ENCODE measurements at regions not wholly inside any gene's neighbourhood (a gene's known extent, or its start where the extent isn't known, plus 50 kb on each side); places are given as distances from the start of the nearest gene placed in this dataset.
A peak's percentile ranks its signal among the peaks of the same experiment; 100 is the strongest.

DNA sequence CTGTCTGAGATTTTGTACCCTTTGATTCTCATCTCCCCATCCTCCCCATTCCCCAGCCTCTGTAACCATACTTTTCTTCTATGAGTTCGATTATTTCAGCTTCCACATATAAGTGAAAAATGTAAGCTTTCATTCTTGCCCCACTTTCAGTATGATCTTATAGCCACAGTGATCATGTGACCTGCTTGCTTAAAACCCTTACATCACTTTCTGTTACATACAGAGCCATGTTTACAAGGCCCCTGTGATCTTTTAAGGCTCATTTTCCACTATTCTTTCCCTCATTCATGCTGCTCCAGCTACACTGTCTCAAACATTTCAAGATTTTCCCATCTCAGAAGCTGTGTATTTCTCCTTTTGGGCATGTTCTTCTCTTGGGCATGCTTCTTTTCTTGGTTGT is 147.7 kb downstream of the DCK start:
- Histone ChIP-seq H3K4me2 (ENCODE audit: insufficient read depth in 1 of 2, low read depth in 2 of 2, low read length in 2 of 2) (no peak overlapping the region), H2BK20ac (ENCODE audit: low read length) (no peak overlapping the region), H3K79me1 (ENCODE audit: low read depth, low read length) (no peaks in the 10 kb centered on the region), H3K14ac (ENCODE audit: insufficient read length) (no peak overlapping the region), H4K5ac (ENCODE audit: insufficient read length, low read depth, low read length) (no peak overlapping the region), H3K9ac (replicated peaks in 1 of 4; ENCODE audit: extremely low read depth in 1 of 4, low read depth in 3 of 4, low read length in 3 of 4) (no peak overlapping the region), H4K91ac (replicated peaks; ENCODE audit: insufficient read length, low read length) (no peak overlapping the region), H4K20me1 (replicated peaks in 1 of 2; ENCODE audit: control insufficient read depth in 1 of 2, insufficient read depth in 2 of 2, low read length in 2 of 2) (no peaks in the 10 kb centered on the region), H3K79me2 (ENCODE audit: control insufficient read depth in 1 of 2, insufficient read depth in 2 of 2, low read length in 2 of 2) (no peaks in the 10 kb centered on the region), H3K4me3 (ENCODE audit: extremely low read depth in 1 of 4, insufficient read depth in 2 of 4, low read depth in 3 of 4, low read length in 4 of 4) (no peak overlapping the region), H3K27ac (ENCODE audit: low read depth, low read length) (no peak overlapping the region), H2BK15ac (ENCODE audit: low read length) (no peak overlapping the region), H4K8ac (ENCODE audit: extremely low read depth, insufficient read depth, low read length) (no peak overlapping the region), H3K23me2 (ENCODE audit: low read depth, low read length) (no peaks in the 10 kb centered on the region), H3K18ac (ENCODE audit: extremely low read depth, low read length) (no peak overlapping the region), H2AK5ac (ENCODE audit: low read depth, low read length) (no peak overlapping the region), H2BK12ac (ENCODE audit: low read depth, low read length) (no peak overlapping the region), H3K9me3 (ENCODE audit: insufficient read depth in 2 of 2, low read depth in 1 of 2, low read length in 1 of 2) (no peaks in the 10 kb centered on the region), H3K27me3 (replicated peaks in 1 of 4; ENCODE audit: control insufficient read depth in 3 of 4, extremely low read depth in 1 of 4, insufficient read depth in 3 of 4, low read length in 3 of 4) (no peaks in the 10 kb centered on the region), H3K56ac (replicated peaks; ENCODE audit: insufficient read length, low read depth, low read length) (no peak overlapping the region), H2BK120ac (replicated peaks; ENCODE audit: low read depth, low read length) (no peak overlapping the region), H2BK5ac (ENCODE audit: low read depth, low read length) (no peak overlapping the region), H3K4me1 (replicated peaks in 1 of 4; ENCODE audit: control insufficient read depth in 3 of 4, insufficient read depth in 4 of 4, low read length in 3 of 4) (no peaks in the 10 kb centered on the region), H3K36me3 (ENCODE audit: control insufficient read depth in 2 of 4, insufficient read depth in 4 of 4, low read length in 3 of 4) (no peaks in the 10 kb centered on the region), H3K23ac (ENCODE audit: insufficient read length) (no peak overlapping the region), H2AFZ (ENCODE audit: low read length) (peak overlapping the region; percentile 91), H3K4ac (replicated peaks; ENCODE audit: insufficient read length, low read depth, low read length) (no peak overlapping the region)
- ChIA-PET CTCF (ENCODE audit: partially characterized antibody) (interaction anchor here (0.7 to 1.6 kb wide), 4 partner anchors 9 to 60 kb away, joined by 3 to 4 read pairs (median 3); no protein-coding TSS in a partner anchor), POLR2A (ENCODE audit: partially characterized antibody) (interaction anchor here (0.6 kb wide), 1 partner anchor 449 kb away, joined by 4 read pairs; no protein-coding TSS in a partner anchor)
- WGBS, 2 experiments (ENCODE audit: extremely low coverage in 1 of 2, insufficient coverage in 1 of 2, insufficient read length in 1 of 2, insufficient replicate concordance in 2 of 2, low coverage in 1 of 2, low lambda C conversion rate in 2 of 2, missing lambda C conversion rate in 1 of 2) = 86% methylated on average over 1 of the region's 1 CpG; no CpG with 5 or more reads in 1 of the 2 experiments
- DNase-seq (ENCODE audit: low read depth in 1 of 2, low spot score in 2 of 2) = no peak
- no peak for FAIRE-seq
- TF ChIP-seq FOSL1 (IDR thresholded peaks at IDR 0.05; ENCODE audit: insufficient read depth, low read depth, low read length) (no peak), SP2 (IDR thresholded peaks at IDR 0.05; ENCODE audit: low read length) (no peak), TAF7 (optimal IDR thresholded peaks at IDR 0.05; ENCODE audit: borderline replicate concordance, low read depth, low read length) (no peak), EZH2 (IDR thresholded peaks at IDR 0.05; ENCODE audit: low read depth, low read length, severe bottlenecking) (no peak), BACH1 (IDR thresholded peaks at IDR 0.05; ENCODE audit: low read length) (no peak), PHF8 (conservative IDR thresholded peaks at IDR 0.05; ENCODE audit: low read depth, low read length) (no peak), CBX5 (IDR thresholded peaks at IDR 0.05; ENCODE audit: low read depth, low read length) (no peak), HDAC6 (IDR thresholded peaks at IDR 0.05; ENCODE audit: low read depth, low read length) (no peak), CTCF (IDR thresholded peaks at IDR 0.05; ENCODE audit: control extremely low read depth in 1 of 3, insufficient read depth in 1 of 3, low read depth in 1 of 3, low read length in 3 of 3) (no peak), TAF1 (IDR thresholded peaks at IDR 0.05; ENCODE audit: low read depth, low read length) (no peak), YY1 (IDR thresholded peaks at IDR 0.05; ENCODE audit: low read depth, low read length) (no peak), JUN (IDR thresholded peaks at IDR 0.05; ENCODE audit: low read depth, low read length) (no peak), KDM5A (IDR thresholded peaks at IDR 0.05; ENCODE audit: low read length) (no peak)
